HG03097 (cell line): ENCODE measurements at regions not wholly inside any gene's neighbourhood (a gene's known extent, or its start where the extent isn't known, plus 50 kb on each side); places are given as distances from the start of the nearest gene placed in this dataset.
"Not testable (repeated sequence)": the region's sequence is repeated elsewhere in the genome, so short reads cannot be mapped to it uniquely, and the experiment has no call there.

Experiments
- ATAC-seq: cut with Tn5 transposase; IDR thresholded peaks from one replicate; pipeline ENCODE4 v1.9.1; 2021; ENCODE audit not compliant: unreplicated experiment, low FRiP score

DNA sequence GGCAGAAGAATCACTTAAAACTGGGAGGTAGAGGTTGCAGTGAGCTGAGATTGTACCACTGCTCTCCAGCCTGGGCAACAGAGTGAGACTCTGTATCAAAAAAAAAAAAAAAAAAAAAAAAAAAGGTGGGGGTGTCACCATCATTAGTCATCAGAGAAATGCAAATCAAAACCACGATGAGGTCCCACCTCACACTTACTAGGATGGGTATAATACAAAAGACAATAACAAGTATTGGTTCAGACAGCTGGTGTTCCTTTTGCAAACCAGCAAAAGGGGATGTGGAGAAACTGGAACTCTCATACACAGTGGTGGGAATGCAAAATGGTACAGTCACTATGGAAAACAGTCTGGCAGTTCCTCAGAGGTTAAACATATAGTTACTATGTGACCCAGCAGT, 78.7 kb upstream of the TSC22D2 start:
- no peak for ATAC-seq

DNA sequence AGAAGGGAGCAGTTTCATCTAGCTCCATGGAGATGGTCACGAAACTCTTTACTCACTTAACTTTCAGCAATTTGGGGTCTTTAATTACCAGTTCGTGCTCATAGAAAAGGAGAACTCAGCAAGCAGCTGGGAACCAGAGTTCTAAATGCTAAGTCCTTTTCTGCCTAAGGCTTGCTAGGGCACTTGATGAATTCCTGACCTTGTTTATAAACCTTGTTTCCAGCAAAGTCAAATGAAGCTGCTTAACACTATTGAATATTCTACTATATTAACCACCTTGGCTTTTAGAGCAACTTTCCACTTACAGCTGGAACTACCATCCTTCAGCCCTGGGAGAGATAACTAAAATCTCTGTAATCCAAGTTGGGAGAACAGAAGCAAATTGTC, 79.5 kb upstream of the TSC22D2 start:
- no peak for ATAC-seq

DNA sequence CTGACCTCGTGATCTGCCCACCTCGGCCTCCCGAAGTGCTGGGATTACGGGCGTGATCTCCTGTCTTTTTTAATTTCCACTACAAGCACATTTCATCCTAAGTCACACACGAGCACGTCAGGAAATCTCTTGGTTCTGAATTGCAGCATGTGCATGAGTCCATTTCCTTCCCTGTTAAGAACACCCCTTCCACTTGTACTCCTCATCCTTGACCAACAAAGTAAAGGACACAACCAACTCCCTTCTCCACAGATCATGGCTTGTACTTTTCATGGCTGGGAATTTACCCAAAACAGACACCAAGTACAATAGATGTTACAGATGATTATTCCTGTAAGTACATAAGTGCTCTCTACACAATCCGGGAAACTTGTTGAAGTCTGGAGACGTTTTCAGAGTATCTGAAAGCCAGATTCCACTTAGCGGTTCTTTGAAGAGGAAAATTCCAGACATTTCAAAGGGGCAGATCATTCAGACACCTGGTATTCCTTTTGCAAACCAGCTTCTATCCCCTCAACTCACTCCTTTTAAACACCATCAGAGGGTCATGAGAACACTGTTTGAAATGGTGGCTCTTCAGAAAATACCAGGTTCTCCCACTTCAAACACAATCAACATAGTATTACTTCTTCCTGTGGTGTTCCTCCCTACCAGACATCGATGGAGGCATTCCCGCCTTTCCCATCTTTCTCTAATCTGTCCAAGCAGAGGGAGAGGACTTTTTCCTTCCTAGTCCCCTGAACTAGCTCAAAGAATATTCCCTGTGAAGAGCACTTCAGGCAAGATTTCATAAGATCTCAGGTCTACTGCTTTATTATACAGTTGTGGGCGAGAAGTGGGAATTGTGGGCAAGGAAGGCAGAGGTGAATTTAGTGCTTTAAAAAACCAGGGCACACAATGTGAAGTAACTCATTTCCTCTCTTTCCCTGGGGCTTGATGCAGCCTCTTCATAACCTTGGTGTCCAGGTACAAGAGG, 80.1 kb upstream of the TSC22D2 start:
- ATAC-seq, result no peak

DNA sequence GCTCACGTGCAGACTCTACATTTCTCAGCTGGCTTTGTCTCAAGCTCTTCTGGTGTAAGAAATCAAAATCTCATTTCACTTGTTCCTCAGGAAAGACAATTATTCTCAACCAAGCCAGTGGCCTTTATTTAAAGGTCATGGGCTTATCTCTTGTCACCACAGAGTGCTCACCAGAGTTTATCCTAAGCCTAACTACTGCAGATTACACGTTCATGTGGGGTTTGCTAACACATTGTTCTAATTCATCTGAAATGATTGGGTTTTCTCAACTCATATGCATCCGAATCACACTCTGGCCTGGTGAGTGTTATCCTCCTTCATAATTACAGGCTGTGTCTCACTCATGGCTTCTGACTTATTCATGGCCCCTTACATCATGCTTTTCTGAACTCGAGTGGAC, 83.3 kb upstream of the TSC22D2 start:
- no peak for ATAC-seq

DNA sequence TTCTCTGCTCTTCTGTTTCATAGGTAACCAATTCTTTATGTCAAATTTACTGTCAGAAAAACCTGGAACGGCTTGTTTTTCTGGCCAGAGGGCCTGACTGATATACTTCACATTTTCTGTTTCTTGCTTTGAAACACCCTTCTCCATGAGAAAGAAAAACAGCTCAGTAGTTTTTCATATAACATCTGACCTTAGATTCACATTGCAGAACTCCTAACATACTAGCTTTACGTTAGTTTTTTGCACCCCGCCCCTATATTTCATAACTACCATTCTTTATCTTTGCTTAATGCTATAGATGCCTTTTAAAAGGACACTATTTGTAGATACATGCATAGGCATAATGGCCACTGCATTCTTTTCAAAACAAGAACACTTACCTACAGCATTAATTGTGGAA, 83.9 kb upstream of the TSC22D2 start:
- ATAC-seq, result no peak

DNA sequence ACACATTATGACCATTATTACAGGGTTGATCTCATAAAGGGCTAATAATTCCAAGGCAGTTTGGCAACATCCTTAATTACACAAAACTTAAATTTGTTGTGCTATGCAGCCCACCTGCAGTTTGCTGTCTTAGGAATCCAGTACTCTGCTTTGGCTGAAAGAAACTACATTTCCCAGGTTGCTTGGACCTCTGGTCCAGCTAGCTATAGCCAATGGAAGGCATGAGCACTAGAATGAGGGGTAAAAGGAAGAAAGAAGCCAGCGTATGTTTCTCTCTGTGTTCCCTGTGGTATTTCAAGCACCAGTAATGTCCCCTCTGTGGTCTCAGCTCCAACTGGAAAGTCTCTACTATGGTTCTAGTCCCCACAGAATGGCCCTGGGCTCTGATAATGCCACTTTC, 84.3 kb upstream of the TSC22D2 start:
- no peak for ATAC-seq

DNA sequence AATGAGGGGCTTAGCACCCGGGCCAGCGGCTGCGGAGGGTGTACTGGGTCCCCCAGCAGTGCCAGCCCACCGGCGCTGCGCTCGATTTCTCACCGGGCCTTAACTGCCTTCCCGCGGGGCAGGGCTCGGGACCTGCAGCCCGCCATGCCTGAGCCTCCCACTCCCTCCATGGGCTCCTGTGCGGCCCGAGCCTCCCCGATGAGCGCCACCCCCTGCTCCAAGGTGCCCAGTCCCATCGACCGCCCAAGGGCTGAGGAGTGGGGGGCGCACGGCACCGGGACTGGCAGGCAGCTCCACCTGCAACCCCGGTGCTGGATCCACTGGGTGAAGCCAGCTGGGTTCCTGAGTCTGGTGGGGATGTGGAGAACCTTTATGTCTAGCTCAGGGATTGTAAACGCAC, 85.0 kb upstream of the TSC22D2 start:
- ATAC-seq, result not testable (repeated sequence)

DNA sequence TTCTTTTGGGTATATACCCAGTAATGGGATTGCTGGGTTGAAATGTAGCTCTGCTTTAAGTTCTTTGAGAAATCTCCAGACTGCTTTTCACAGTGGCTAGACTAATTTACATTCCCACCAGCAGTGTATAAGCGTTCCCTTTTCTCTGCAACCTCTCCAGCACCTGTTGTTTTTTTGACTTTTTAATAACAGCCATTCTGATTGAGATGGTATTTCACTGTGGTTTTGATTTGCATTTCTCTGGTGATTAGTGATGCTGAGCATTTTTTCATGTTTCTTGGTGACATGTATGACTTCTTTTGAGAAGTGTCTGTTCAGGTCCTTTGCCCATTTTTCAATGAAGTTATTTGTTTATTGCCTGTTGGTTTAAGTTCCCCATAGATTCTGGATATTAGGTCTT, 87.1 kb upstream of the TSC22D2 start:
- not testable (repeated sequence) for ATAC-seq

DNA sequence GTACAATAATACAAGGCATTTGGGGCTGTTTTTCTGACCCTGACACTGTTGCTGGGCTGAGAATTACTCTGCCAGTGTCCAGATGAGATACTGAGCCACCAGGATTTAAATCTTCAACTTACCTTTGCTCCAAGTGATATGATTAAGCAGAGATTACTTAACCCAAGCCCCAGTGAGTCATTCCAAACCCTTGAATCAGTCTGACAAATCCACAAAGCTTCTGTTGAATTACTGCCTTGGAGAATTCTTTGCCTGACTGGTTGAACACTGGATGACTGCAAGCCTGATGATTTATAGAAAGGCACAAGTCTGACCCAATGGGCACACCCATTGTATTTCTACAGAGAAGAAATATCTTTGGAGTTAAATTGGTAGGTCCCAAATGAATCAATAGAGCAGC, 88.2 kb upstream of the TSC22D2 start:
- ATAC-seq, result no peak

DNA sequence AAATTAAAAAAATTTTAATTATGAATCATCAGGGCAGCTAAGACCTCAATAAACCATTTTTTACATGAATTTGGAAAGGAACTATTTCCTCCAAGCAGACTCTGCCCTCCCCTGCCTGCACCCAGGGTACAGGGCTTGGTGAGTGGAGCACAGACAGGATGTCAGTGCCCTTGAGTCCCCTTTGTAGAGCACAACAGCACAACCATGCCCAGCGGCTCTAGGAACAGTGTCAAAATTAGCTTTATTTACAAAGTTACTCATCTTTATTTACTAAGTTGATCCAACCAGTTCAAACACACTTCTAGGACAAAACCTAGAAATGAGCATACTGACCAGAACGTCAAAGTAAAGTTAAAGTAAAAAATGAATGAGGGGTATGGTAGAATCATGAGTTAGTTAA, 90.6 kb upstream of the TSC22D2 start:
- ATAC-seq, result no peak

DNA sequence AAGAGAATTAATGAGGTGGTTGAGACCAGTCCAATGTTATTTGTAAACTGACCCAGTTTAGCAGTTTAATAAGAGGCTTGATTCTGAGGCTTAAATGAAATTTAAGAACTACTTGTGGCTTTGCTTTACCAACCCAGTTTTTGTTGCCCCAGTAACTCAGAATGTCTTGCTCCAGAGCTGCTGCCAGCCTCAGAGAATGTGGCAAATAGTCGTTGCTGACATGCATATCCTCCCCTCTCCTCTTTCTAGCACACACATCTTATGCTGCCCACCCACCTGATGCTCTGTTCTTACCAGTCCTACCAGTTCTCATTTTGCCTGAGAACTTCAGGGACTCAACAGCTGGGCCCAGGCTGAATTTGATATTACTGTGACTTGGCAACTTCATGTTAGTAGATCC, 92.4 kb upstream of the TSC22D2 start:
- no peak for ATAC-seq

DNA sequence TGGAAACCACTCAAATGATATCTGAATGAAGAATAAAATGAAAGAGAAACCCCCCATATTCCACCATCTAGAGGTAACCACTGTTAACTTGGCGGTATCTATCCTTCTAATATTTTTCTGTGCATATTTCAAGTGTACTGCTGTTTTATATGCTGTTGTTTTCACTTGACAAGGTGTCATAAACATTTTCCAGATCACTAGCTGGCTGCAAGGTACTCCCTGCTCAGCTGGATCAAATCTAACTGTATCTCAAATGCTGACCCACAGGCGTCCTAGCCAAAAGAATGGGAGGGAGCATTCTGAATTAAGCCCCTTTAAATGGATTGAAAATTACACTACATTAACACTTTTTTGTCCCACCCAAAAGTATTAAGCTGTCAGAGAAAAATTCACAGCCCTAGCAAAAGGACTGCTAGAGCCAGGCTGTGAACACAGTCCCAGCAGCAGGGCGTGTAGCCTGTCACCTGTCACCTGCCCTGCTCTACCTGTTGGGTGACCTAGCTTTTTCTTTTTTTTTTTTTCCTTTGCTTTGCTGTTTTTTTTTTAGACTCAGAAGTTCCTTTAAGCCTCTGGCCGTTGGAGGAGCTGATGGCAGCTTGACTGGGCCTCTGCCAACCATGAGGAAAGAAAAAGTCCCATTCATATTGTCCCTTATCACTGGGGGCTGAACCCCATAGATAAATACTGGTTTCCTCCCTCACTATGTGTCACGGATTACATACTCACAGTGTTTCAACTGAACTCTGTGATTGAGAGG, 93.7 kb upstream of the TSC22D2 start:
- ATAC-seq, result no peak

DNA sequence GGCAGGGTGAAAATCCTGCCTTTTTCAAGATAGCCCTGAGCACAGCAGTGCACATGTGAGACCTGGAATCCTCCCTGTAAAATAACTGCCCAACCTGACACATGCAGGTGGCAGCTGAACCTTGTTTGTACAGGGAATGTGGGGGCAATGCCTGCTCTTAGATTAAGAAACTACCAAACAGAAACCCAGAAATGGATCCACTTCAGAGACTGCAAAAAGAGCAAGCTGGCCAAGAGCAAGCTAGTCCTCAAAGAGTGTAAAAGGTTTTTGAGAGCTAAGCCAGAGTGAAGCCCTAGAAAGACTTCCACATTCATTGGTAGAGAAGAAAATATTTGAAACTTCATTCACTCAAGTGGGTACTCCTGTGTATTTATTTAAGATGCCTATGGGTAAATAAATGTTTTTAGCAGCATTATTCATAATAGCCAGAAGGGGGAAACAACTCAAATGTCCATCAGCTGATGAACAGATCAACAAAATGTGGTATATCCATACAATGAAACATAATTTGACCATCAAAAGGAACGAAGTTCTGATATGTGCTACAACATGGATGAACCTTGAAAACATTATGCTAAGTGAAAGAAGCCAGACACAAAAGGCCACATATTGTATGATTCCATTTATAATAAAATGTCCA, 96.0 kb upstream of the TSC22D2 start:
- no peak for ATAC-seq

DNA sequence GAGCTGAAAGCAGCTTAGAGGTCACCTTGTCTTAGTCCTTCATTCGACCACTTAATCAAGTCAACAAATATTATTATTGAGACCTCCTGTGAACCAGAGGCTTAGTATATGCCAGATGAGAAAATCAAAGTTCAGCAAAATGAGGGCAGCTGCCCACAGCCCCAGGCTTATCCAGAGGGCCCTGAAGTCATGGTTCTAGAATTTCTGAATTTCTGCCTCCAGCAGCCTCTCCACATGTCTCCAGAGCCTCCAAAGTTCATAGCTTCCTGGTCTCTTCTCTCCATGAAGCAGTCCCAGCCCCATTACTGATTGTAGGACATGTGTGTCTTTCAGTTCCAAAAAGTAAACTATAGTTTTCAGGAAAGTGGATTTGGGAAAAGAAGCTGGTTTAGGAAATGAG, 96.9 kb upstream of the TSC22D2 start:
- ATAC-seq, result no peak

DNA sequence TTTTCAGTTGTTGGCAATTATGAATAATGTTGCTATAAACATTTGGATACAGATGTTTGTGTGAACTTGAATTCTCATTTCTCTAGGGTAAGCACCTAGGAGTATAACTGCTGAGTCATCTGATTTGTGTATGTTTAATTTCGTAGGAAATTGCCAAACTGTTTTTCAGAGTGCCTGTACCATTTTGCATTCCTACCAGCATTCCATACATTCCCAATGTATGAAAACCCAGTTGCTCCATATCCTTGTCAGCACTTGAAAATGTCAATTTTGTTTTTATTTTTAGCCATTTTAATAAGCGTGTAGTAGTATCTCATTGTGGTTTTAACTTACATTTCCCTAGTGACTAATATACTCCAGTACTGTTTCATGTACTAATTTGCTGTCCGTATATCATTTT, 98.5 kb upstream of the TSC22D2 start:
- ATAC-seq, result no peak

DNA sequence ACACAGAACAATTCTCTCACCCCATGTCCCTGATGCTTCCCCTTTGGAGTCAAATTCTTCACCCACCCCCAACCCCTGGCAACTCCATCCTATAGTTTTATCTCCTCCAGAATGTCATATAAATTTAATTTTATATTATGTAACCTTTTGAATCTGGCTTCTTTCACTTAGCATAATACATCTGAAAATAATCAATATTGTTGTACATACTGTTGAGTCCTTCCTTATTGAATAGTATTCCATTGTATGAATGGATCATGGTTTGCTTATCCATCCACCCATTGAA, 98.9 kb upstream of the TSC22D2 start:
- no peak for ATAC-seq

DNA sequence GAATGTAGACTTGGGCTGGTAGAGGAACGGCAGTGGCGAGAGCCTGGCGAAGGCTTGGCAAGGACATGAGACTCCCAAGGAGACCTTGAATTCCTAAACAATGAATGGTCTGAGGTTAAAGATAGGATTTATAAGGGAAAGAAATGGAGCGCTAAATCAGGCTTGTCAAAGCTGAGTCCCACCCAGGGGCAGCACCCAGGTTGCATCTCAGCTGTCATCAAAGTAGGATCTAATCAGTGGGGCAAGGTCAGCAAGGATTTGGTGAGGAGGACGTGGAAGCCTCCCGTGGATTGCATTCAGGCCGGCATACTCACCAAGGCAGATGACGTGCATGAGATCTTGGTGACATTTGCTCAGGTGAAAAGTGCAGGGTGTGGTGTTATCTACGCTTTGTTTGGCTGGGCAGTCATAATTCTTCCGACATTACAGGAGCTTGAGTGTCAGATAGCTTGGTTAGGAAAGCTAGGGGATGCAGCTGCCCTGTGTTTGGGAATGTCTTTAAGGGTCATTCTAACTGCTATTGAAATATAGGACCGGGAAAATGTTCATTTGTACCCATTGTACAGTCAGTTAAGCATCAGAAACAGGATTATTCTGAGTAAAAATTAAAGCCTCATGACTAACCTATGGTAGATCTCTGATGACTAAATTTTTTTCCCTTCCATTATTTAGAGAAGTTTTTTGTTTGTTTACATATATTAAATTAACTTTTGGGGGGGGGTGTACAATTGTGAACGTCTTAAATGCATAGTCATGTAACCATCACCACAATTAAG, 99.4 kb upstream of the TSC22D2 start:
- ATAC-seq, result no peak

DNA sequence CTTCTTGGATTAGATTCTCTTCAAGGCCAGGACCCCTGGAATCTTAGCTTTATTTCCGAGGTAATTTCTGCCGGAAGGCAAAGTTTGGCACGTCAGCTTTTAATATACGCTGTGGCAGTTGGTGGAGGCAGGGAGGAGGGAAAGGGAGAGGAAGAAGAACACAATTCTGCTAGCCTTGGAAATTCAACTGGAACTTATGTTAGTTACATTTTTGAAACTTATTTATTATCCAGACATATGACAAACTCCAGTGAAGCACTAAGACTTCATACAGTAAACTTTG, 100.1 kb upstream of the TSC22D2 start:
- ATAC-seq, result no peak

DNA sequence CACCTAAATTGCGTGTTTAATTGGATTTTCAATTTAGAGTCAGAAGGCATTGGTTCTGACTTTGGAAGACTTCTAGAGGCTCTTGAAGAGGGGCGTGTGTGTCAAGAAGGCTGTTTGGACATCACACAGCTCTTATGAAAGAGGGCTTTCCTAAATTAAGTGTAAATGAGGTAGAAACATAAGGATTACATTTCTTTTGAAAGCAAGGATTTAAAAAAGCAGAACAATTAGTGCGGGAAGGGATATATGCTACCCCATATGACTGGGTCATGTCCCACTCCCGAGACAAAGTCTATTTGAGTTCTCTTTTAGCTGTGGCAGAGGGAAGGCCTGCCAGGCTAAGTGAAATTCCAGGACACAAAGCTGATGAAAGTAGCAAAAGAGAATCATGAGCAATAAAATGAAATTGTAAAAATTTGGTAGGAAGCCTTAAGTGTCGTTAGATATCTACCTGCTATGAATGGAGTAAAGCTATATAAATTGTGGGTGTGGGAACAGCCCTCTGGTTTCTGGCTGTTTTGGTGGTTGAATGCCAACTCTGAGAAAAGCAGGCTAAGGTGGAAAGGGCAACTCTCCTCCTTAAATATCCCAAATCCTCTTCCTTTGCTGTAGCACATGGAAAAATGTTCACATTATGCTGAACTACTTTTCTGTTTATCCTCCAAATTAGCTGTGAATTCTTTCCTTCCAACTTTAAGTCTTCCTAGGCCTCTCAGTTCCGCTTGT, 100.6 kb upstream of the TSC22D2 start:
- no peak for ATAC-seq

DNA sequence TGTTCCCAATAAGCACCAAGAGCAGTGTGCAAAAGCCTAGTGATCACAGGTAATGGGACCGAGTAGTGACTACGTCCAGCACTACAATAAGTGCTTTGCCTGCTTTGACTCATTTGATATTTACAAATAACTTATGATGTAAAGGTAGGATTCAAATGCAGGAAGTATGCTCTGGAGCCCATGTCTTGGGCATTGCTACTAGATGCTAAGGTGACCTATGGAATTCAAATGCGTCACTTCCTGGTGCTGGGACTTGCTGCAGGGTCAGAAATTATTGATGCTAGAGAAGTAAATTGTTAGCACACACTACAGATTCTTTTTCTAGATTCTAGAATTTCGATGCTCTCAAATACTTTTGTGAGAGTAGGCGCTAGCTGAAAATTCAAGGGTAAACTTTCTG, 101.2 kb upstream of the TSC22D2 start:
- no peak for ATAC-seq
